Muscle of leg (tissue), 3 donors: ENCODE measurements at regions not wholly inside any gene's neighbourhood (a gene's known extent, or its start where the extent isn't known, plus 50 kb on each side); places are given as distances from the start of the nearest gene placed in this dataset.
A peak's percentile ranks its signal among the peaks of the same experiment; 100 is the strongest.

Experiments
- DNase-seq: peaks from one replicate; pipeline ENCODE4 v3.0.0; 2013
- H3K27ac ChIP-seq: one replicate; pipeline ENCODE4 v1.5.1; 2013; ENCODE audit warnings: mild to moderate bottlenecking, low read length, control low read depth
- H3K27me3 ChIP-seq: one replicate; pipeline ENCODE4 v1.6.1; 2013; ENCODE audit warnings: low read length; ENCODE audit not compliant: control insufficient read depth, insufficient read depth
- H3K36me3 ChIP-seq: one replicate; pipeline ENCODE4 v1.6.1; 2013; ENCODE audit warnings: low read length; ENCODE audit not compliant: control insufficient read depth, insufficient read depth
- H3K4me1 ChIP-seq: one replicate; pipeline ENCODE4 v1.6.1; 2013; ENCODE audit warnings: low read length; ENCODE audit not compliant: control insufficient read depth, insufficient read depth
- H3K4me3 ChIP-seq: one replicate; pipeline ENCODE4 v1.5.1; 2013; ENCODE audit warnings: low read length, control low read depth
- H3K9me3 ChIP-seq: replicated peaks from 2 replicates; pipeline ENCODE4 v1.6.1; 2013; ENCODE audit warnings: low read depth, low read length; ENCODE audit not compliant: control insufficient read depth
- WGBS: methylation state at CpG from one replicate; pipeline ENCODE4 v1.1.5; 2013; ENCODE audit warnings: missing lambda C conversion rate; ENCODE audit not compliant: insufficient coverage; 5-methylcytosine and 5-hydroxymethylcytosine counted together

GRCh38 chrX:6909396-6909795 is 238.1 kb upstream of the STS start:
- Histone ChIP-seq H3K27ac (no peak overlapping the region), H3K4me3 (no peak overlapping the region), H3K4me1 (no peaks in the 10 kb centered on the region), H3K27me3 (peaks cover 6% of the 10 kb centered on the region), H3K36me3 (no peaks in the 10 kb centered on the region), H3K9me3 (no peaks in the 10 kb centered on the region)
- no peak for DNase-seq
- WGBS: 92% methylated on average over 2 of the region's 3 CpGs

DNA sequence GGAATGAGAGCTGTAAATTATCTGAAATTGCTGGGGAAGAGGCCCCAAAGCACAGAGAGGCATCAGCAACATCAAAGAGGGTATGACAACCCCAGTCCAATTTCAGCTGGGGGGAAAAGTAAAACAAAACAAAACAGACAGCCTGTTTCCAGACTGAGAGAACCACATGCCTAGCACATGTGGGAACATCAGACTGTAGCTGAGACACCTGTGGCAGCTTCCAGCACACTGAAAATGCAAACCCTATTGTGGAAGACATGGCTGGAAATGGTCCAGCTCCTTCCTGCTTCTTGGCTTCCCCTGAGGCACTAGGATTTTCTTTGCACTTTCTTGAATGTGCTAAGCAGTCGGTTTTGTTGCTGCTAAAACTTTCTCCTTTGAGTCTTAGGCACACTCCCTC is 240.9 kb upstream of the STS start:
- no peaks in the 10 kb centered on the region for H3K9me3 ChIP-seq
- no peak for DNase-seq
- H3K36me3 ChIP-seq: no peaks in the 10 kb centered on the region
- no peaks in the 10 kb centered on the region for H3K4me1 ChIP-seq
- H3K27me3 ChIP-seq: peaks cover 6% of the 10 kb centered on the region
- no peak overlapping the region for H3K4me3 ChIP-seq
- WGBS: no CpG with 5 or more reads among the region's 1 CpG
- H3K27ac ChIP-seq: no peak overlapping the region

DNA sequence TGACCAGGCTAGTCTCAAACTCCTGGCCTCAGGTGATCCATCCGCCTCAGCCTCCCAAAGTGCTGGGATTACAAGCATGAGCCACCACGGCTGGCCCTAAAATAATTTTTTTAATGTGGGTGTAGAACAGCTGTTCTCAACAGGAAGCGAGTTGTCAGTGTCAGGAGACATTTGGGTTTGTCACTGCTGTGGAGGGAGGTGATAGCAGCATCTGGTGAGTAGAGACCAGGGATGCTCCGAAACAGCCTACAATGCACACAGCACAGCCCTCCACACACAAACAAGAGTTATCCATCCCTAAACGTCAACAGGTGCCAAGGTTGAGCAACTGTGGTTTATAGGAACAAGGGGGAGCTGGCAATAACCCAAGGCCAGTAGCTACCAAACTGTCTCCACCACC is 243.4 kb upstream of the STS start:
- Histone ChIP-seq H3K27me3 (peaks cover 7% of the 10 kb centered on the region), H3K27ac (no peak overlapping the region), H3K4me3 (no peak overlapping the region), H3K9me3 (no peaks in the 10 kb centered on the region), H3K36me3 (no peaks in the 10 kb centered on the region), H3K4me1 (no peaks in the 10 kb centered on the region)
- DNase-seq: no peak
- WGBS: 87% methylated on average over 2 of the region's 5 CpGs

DNA sequence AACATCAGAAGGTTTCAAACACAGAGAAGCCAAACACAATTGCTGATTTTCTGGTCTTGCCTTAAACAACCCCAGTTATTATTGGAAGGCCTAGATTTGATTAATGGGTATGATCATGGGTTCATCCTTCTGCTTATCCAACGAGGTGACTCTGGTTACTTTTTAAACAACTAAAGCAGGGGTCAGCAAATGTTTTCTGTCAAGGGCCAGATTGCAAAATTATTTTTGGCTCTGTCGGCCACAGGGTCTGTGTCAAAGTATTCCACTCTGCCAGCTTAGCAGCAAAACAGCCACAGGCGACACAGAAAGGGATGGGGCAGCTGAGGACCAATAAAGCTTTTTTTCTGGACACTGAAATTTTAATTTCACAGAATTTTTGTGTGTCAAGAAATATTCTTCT is 249.1 kb upstream of the STS start:
- H3K27me3 ChIP-seq: peaks cover 2% of the 10 kb centered on the region

GRCh38 chrX:6891404-6891803 is 256.1 kb upstream of the STS start:
- Histone ChIP-seq H3K27me3 (peaks cover 2% of the 10 kb centered on the region), H3K27ac (no peak overlapping the region), H3K9me3 (no peaks in the 10 kb centered on the region), H3K36me3 (no peaks in the 10 kb centered on the region), H3K4me3 (no peak overlapping the region), H3K4me1 (no peaks in the 10 kb centered on the region)
- 67% methylated on average over 1 of the region's 1 CpG for WGBS
- no peak for DNase-seq

More for the DNA sequence above, 249.1 kb upstream of the STS start:
- no peaks in the 10 kb centered on the region for H3K36me3 ChIP-seq
- H3K27ac ChIP-seq: no peak overlapping the region
- H3K4me1 ChIP-seq: no peaks in the 10 kb centered on the region
- no peaks in the 10 kb centered on the region for H3K9me3 ChIP-seq
- no peak overlapping the region for H3K4me3 ChIP-seq
- no peak for DNase-seq
- WGBS: no CpG with 5 or more reads among the region's 3 CpGs

GRCh38 chrX:6890544-6891261 is 256.8 kb upstream of the STS start:
- Histone ChIP-seq H3K36me3 (no peaks in the 10 kb centered on the region), H3K9me3 (no peaks in the 10 kb centered on the region), H3K4me1 (no peaks in the 10 kb centered on the region), H3K27me3 (peaks cover 2% of the 10 kb centered on the region), H3K27ac (no peak overlapping the region), H3K4me3 (no peak overlapping the region)
- no peak for DNase-seq
- no CpG with 5 or more reads among the region's 3 CpGs for WGBS

- Histone ChIP-seq H3K27me3 (peaks cover 3% of the 10 kb centered on the region), H3K27ac (no peak overlapping the region), H3K9me3 (no peaks in the 10 kb centered on the region), H3K4me1 (no peaks in the 10 kb centered on the region), H3K4me3 (no peak overlapping the region), H3K36me3 (no peaks in the 10 kb centered on the region)
- no peak for DNase-seq
- no CpG with 5 or more reads among the region's 2 CpGs for WGBS
Observed at GRCh38 chrX:6885909-6886308, 261.6 kb upstream of the STS start.

DNA sequence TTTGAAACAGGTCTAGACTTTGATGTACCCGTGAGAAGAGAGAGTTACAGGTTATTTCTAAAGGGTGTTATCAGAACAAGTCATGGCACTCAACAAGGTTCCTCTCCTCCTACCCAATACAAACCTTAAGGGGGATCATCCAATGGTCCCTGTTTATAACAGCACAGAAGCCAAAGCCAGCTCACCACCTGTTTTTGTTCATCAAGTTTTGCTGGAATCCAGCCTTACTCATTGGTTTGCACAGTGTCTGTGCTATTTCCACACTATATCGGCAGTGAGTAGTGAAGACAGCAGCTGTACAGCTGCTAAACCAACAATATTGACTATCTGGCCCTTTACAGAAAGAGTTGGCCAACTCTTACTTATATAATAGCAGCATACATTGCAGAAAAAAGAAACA is 262.1 kb upstream of the STS start:
- Histone ChIP-seq H3K27me3 (peaks cover 3% of the 10 kb centered on the region), H3K9me3 (no peaks in the 10 kb centered on the region), H3K4me3 (no peak overlapping the region), H3K36me3 (no peaks in the 10 kb centered on the region), H3K27ac (no peak overlapping the region), H3K4me1 (no peaks in the 10 kb centered on the region)
- WGBS: no CpG with 5 or more reads among the region's 2 CpGs
- peak; percentile 25 for DNase-seq

DNA sequence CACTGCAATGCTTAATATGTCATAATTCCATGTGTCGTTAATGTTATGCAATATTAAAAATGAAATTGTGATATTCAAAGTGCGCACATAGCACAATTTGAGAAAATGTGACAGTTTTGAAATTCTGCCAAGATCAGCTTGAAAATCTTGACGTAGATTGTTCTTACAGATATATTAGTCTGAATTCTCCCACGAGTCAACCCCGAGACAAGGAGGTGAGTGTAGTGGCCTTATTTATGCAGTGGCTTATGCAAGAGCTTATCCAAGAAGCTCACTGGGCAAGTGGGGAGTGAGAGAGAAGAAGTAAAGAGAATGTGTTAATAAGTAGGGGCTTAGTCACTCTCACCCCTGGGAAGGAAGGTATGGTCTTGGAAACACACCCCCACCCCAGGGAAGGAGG is 286.1 kb upstream of the STS start:
- H3K4me3 ChIP-seq: no peak overlapping the region
- 58% methylated on average over 3 of the region's 5 CpGs for WGBS
- H3K9me3 ChIP-seq: peaks cover 7% of the 10 kb centered on the region

GRCh38 chrX:6857749-6858148 is 289.8 kb upstream of the STS start:
- no peak overlapping the region for H3K27ac ChIP-seq
- H3K9me3 ChIP-seq: peaks cover 8% of the 10 kb centered on the region
- no peaks in the 10 kb centered on the region for H3K4me1 ChIP-seq
- no peak overlapping the region for H3K4me3 ChIP-seq
- WGBS: 100% methylated on average over 1 of the region's 2 CpGs
- no peaks in the 10 kb centered on the region for H3K27me3 ChIP-seq
- no peaks in the 10 kb centered on the region for H3K36me3 ChIP-seq
- DNase-seq: no peak

More for the DNA sequence above, 286.1 kb upstream of the STS start:
- Histone ChIP-seq H3K27me3 (no peaks in the 10 kb centered on the region), H3K27ac (no peak overlapping the region), H3K4me1 (no peaks in the 10 kb centered on the region), H3K36me3 (no peaks in the 10 kb centered on the region)
- no peak for DNase-seq

- Histone ChIP-seq H3K27ac (no peak overlapping the region), H3K9me3 (peaks cover 9% of the 10 kb centered on the region), H3K27me3 (peaks cover 2% of the 10 kb centered on the region), H3K4me1 (no peaks in the 10 kb centered on the region), H3K36me3 (no peaks in the 10 kb centered on the region), H3K4me3 (no peak overlapping the region)
- no peak for DNase-seq
- WGBS: 65% methylated on average over 2 of the region's 6 CpGs
Observed at GRCh38 chrX:6856471-6856870, 291.0 kb upstream of the STS start.
